WTC11 (cell line): ENCODE measurements at regions not wholly inside any gene's neighbourhood (a gene's known extent, or its start where the extent isn't known, plus 50 kb on each side); places are given as distances from the start of the nearest gene placed in this dataset.

Experiments
- ATAC-seq: fragments of 200-7000 bp; cut with Tn5 transposase; 2 replicates; pipeline ENCODE4 v1.10.0; 2021; ENCODE audit warnings: mild to moderate bottlenecking, moderate library complexity
- CTCF ChIA-PET: fragments of 300-600 bp; sonication (Branson Sonifier 250); formaldehyde crosslinking; loops from one replicate; lab custom pipeline; 2021; ENCODE audit warnings: antibody characterized with exemption; lab: Charles Lee
- POLR2A ChIA-PET: fragments of 350-600 bp; sonication (Branson Sonifier 250); formaldehyde crosslinking; loops from one replicate; lab custom pipeline; 2021; ENCODE audit warnings: antibody characterized with exemption; lab: Charles Lee
- DNase-seq: peaks from one replicate; pipeline ENCODE4 v3.0.0; 2021; ENCODE audit warnings: low spot score
- H3K27ac Mint-ChIP-seq: 2 replicates; pipeline ENCODE4 v1.8.0; 2021; ENCODE audit warnings: mixed read lengths
- H3K27me3 Mint-ChIP-seq: 2 replicates; pipeline ENCODE4 v1.8.0; 2021; ENCODE audit warnings: low read depth, mild to moderate bottlenecking, moderate library complexity, mixed read lengths
- H3K36me3 Mint-ChIP-seq: 2 replicates; pipeline ENCODE4 v1.8.0; 2021; ENCODE audit warnings: mixed read lengths
- H3K4me1 Mint-ChIP-seq: 2 replicates; pipeline ENCODE4 v1.8.0; 2022; ENCODE audit warnings: mixed read lengths
- H3K4me3 Mint-ChIP-seq: 2 replicates; pipeline ENCODE4 v1.8.0; 2021; ENCODE audit warnings: mild to moderate bottlenecking, moderate library complexity, mixed read lengths
- H3K9me3 Mint-ChIP-seq: 2 replicates; pipeline ENCODE4 v1.8.0; 2021; ENCODE audit warnings: mixed read lengths
- ATF1 ChIP-seq: sonication (generic); formaldehyde crosslinking; IDR thresholded peaks from 2 replicates; pipeline ENCODE4 v1.8.1; 2023; ENCODE audit warnings: mild to moderate bottlenecking, moderate library complexity, missing genetic modification reagents
- ATF2 ChIP-seq: sonication (generic); formaldehyde crosslinking; IDR thresholded peaks from 2 replicates; pipeline ENCODE4 v1.8.1; 2022; ENCODE audit warnings: low read depth, missing genetic modification reagents, borderline replicate concordance
- E2F1 ChIP-seq: sonication (generic); formaldehyde crosslinking; IDR thresholded peaks from 2 replicates; pipeline ENCODE4 v1.8.0; 2022; ENCODE audit warnings: mild to moderate bottlenecking, missing genetic modification reagents
- GTF2I ChIP-seq: fragments of 250-450 bp; sonication (Bioruptor Pico); conservative IDR thresholded peaks from 2 replicates; pipeline ENCODE4 v1.4.0; 2021; ENCODE audit warnings: mild to moderate bottlenecking
- HMGA2 ChIP-seq: fragments of 250-450 bp; sonication (Bioruptor Pico); IDR thresholded peaks from 2 replicates; pipeline ENCODE4 v1.4.0; 2021; ENCODE audit warnings: mild to moderate bottlenecking, moderate library complexity
- HMGXB4 ChIP-seq: sonication (generic); formaldehyde crosslinking; IDR thresholded peaks from 2 replicates; pipeline ENCODE4 v1.8.1; 2023; ENCODE audit warnings: mild to moderate bottlenecking, moderate library complexity, missing genetic modification reagents
- IRF1 ChIP-seq: sonication (generic); formaldehyde crosslinking; IDR thresholded peaks from 2 replicates; pipeline ENCODE4 v1.8.0; 2023; ENCODE audit warnings: missing genetic modification reagents
- MYBL2 ChIP-seq: sonication (generic); formaldehyde crosslinking; IDR thresholded peaks from 2 replicates; pipeline ENCODE4 v1.8.1; 2023; ENCODE audit warnings: mild to moderate bottlenecking, moderate library complexity, missing genetic modification reagents
- NR2C2 ChIP-seq: sonication (generic); formaldehyde crosslinking; IDR thresholded peaks from 2 replicates; pipeline ENCODE4 v1.8.0; 2022; ENCODE audit warnings: mild to moderate bottlenecking, missing genetic modification reagents
- NR3C1 ChIP-seq: sonication (generic); formaldehyde crosslinking; conservative IDR thresholded peaks from 2 replicates; pipeline ENCODE4 v1.8.1; 2023; ENCODE audit warnings: low read depth, mild to moderate bottlenecking, missing genetic modification reagents
- RELA ChIP-seq: sonication (generic); formaldehyde crosslinking; IDR thresholded peaks from 2 replicates; pipeline ENCODE4 v1.8.1; 2022; ENCODE audit warnings: missing genetic modification reagents, mild to moderate bottlenecking, borderline replicate concordance
- SMAD3 ChIP-seq: sonication (generic); formaldehyde crosslinking; IDR thresholded peaks from 2 replicates; pipeline ENCODE4 v1.8.0; 2022; ENCODE audit warnings: missing genetic modification reagents, mild to moderate bottlenecking, borderline replicate concordance
- SOX15 ChIP-seq: fragments of 250-450 bp; sonication (Bioruptor Pico); IDR thresholded peaks from 2 replicates; pipeline ENCODE4 v1.9.0; 2021; ENCODE audit warnings: mild to moderate bottlenecking
- SP1 ChIP-seq: sonication (generic); formaldehyde crosslinking; conservative IDR thresholded peaks from 2 replicates; pipeline ENCODE4 v1.8.1; 2022; ENCODE audit warnings: missing genetic modification reagents
- TCF7 ChIP-seq: sonication (generic); formaldehyde crosslinking; IDR thresholded peaks from 2 replicates; pipeline ENCODE4 v1.8.0; 2022; ENCODE audit warnings: mild to moderate bottlenecking, low read depth, missing genetic modification reagents, moderate library complexity
- TEAD1 ChIP-seq: sonication (generic); formaldehyde crosslinking; IDR thresholded peaks from 2 replicates; pipeline ENCODE4 v1.8.0; 2022; ENCODE audit warnings: mild to moderate bottlenecking, missing genetic modification reagents
- TEAD4 ChIP-seq: sonication (generic); formaldehyde crosslinking; IDR thresholded peaks from 2 replicates; pipeline ENCODE4 v1.8.0; 2022; ENCODE audit warnings: mild to moderate bottlenecking, missing genetic modification reagents
- ZBTB21 ChIP-seq: sonication (generic); formaldehyde crosslinking; IDR thresholded peaks from 2 replicates; pipeline ENCODE4 v1.8.1; 2023; ENCODE audit warnings: mild to moderate bottlenecking, missing genetic modification reagents, borderline replicate concordance
- ZBTB43 ChIP-seq: sonication (generic); formaldehyde crosslinking; IDR thresholded peaks from 2 replicates; pipeline ENCODE4 v1.8.1; 2023; ENCODE audit warnings: mild to moderate bottlenecking, missing genetic modification reagents
- ZNF416 ChIP-seq: fragments of 250-450 bp; sonication (Bioruptor Pico); IDR thresholded peaks from 2 replicates; pipeline ENCODE4 v1.9.0; 2021; ENCODE audit warnings: mild to moderate bottlenecking, inconsistent platforms
- TF ChIP-seq, protein P1 (sequence below): sonication (generic); formaldehyde crosslinking; IDR thresholded peaks from 2 replicates; pipeline ENCODE4 v1.8.0; 2022; ENCODE audit warnings: mild to moderate bottlenecking, missing genetic modification reagents
- TF ChIP-seq, protein P2 (sequence below): fragments of 250-450 bp; sonication (Bioruptor Pico); IDR thresholded peaks from 2 replicates; pipeline ENCODE4 v1.9.0; 2021; ENCODE audit warnings: mild to moderate bottlenecking
- TF ChIP-seq, protein P3 (sequence below): sonication (generic); formaldehyde crosslinking; IDR thresholded peaks from 2 replicates; pipeline ENCODE4 v1.8.1; 2023; ENCODE audit warnings: mild to moderate bottlenecking, missing genetic modification reagents, moderate library complexity

GRCh38 chr4:138949866-138950265, 65.7 kb upstream of the NOCT start (continued):
- TF ChIP-seq SP1, result no peak

DNA sequence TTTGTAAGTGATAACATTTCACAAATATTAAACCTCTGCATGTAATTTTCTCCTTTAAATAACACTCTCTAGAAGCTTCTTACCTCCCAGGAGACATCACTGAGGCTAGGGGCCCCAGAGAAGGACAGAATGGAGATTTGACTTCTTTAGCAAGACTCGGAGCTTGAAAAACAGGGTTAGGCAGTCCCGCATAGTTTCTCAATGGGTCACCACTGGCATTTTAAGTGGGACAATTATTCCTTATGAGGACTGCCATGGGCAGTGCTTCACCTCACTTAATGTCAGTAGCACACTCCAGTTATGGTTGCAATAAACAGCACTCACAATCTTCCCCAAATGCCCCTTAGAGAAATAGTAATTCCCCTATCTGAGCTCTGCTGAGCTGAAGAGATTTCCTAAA, 66.7 kb upstream of the NOCT start:
- no peak for DNase-seq
- POLR2A ChIA-PET, result no interaction called here
- no peak overlapping the region for H3K4me3 Mint-ChIP-seq
- no peak for TF ChIP-seq SP1
- no peak for TF ChIP-seq TEAD1 (CRISPR knock-in tag)
- no peak for TF ChIP-seq GTF2I (CRISPR knock-in tag)
- TF ChIP-seq SOX15 (CRISPR knock-in tag), result no peak
- no peak for TF ChIP-seq NR3C1 (CRISPR knock-in tag)
- no peak for TF ChIP-seq E2F1 (CRISPR knock-in tag)
- no peak for TF ChIP-seq TEAD4 (CRISPR knock-in tag)
- TF ChIP-seq, protein P1, sequence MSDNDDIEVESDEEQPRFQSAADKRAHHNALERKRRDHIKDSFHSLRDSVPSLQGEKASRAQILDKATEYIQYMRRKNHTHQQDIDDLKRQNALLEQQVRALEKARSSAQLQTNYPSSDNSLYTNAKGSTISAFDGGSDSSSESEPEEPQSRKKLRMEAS, result no peak
- TF ChIP-seq ZBTB43 (CRISPR knock-in tag), result no peak
- TF ChIP-seq HMGA2 (CRISPR knock-in tag), result no peak
- TF ChIP-seq, all 79 proteins: peak for 0
- Mint-ChIP-seq H3K27ac (no peak overlapping the region), H3K27me3 (no peaks in the 10 kb centered on the region), H3K9me3 (peaks cover 3% of the 10 kb centered on the region; the same call in 1 of the 2 replicates), H3K36me3 (no peaks in the 10 kb centered on the region), H3K4me1 (peaks cover 7% of the 10 kb centered on the region)
- ATAC-seq, result no peak
- CTCF ChIA-PET, result interaction anchor here (1.4 kb wide), 1 partner anchor 11 kb away, joined by 7 read pairs; no protein-coding TSS in a partner anchor

- peaks cover 3% of the 10 kb centered on the region; the same call in 1 of the 2 replicates for H3K9me3 Mint-ChIP-seq
- CTCF ChIA-PET, result no interaction called here
- H3K4me3 Mint-ChIP-seq, result no peak overlapping the region
- H3K36me3 Mint-ChIP-seq, result no peaks in the 10 kb centered on the region
- no peaks in the 10 kb centered on the region for H3K27me3 Mint-ChIP-seq
- ATAC-seq, result no peak
- peaks cover 10% of the 10 kb centered on the region for H3K4me1 Mint-ChIP-seq
- H3K27ac Mint-ChIP-seq, result no peak overlapping the region
- POLR2A ChIA-PET, result no interaction called here
- no peak for DNase-seq
- TF ChIP-seq ATF1 (CRISPR knock-in tag), result no peak
- no peak for TF ChIP-seq RELA (CRISPR knock-in tag)
- no peak for TF ChIP-seq HMGXB4
- TF ChIP-seq, protein P1, result no peak
- TF ChIP-seq ZNF416 (CRISPR knock-in tag), result no peak
- TF ChIP-seq ZBTB21 (CRISPR knock-in tag), result no peak
- no peak for TF ChIP-seq SMAD3 (CRISPR knock-in tag)
- TF ChIP-seq, protein P2, sequence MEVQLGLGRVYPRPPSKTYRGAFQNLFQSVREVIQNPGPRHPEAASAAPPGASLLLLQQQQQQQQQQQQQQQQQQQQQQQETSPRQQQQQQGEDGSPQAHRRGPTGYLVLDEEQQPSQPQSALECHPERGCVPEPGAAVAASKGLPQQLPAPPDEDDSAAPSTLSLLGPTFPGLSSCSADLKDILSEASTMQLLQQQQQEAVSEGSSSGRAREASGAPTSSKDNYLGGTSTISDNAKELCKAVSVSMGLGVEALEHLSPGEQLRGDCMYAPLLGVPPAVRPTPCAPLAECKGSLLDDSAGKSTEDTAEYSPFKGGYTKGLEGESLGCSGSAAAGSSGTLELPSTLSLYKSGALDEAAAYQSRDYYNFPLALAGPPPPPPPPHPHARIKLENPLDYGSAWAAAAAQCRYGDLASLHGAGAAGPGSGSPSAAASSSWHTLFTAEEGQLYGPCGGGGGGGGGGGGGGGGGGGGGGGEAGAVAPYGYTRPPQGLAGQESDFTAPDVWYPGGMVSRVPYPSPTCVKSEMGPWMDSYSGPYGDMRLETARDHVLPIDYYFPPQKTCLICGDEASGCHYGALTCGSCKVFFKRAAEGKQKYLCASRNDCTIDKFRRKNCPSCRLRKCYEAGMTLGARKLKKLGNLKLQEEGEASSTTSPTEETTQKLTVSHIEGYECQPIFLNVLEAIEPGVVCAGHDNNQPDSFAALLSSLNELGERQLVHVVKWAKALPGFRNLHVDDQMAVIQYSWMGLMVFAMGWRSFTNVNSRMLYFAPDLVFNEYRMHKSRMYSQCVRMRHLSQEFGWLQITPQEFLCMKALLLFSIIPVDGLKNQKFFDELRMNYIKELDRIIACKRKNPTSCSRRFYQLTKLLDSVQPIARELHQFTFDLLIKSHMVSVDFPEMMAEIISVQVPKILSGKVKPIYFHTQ (CRISPR knock-in tag), result no peak
- no peak for TF ChIP-seq TEAD1 (CRISPR knock-in tag)
- no peak for TF ChIP-seq TCF7
- no peak for TF ChIP-seq MYBL2
- TF ChIP-seq, protein P3, sequence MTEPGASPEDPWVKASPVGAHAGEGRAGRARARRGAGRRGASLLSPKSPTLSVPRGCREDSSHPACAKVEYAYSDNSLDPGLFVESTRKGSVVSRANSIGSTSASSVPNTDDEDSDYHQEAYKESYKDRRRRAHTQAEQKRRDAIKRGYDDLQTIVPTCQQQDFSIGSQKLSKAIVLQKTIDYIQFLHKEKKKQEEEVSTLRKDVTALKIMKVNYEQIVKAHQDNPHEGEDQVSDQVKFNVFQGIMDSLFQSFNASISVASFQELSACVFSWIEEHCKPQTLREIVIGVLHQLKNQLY (CRISPR knock-in tag), result no peak
- TF ChIP-seq ATF2 (CRISPR knock-in tag), result no peak
- no peak for TF ChIP-seq IRF1 (CRISPR knock-in tag)
- no peak for TF ChIP-seq NR2C2 (CRISPR knock-in tag)
Measured at GRCh38 chr4:138946306-138946705, 69.3 kb upstream of the NOCT start.
